ENCODE measurements at regions not wholly inside any gene's neighbourhood (a gene's known extent, or its start where the extent isn't known, plus 50 kb on each side); places are given as distances from the start of the nearest gene placed in this dataset.

DNA sequence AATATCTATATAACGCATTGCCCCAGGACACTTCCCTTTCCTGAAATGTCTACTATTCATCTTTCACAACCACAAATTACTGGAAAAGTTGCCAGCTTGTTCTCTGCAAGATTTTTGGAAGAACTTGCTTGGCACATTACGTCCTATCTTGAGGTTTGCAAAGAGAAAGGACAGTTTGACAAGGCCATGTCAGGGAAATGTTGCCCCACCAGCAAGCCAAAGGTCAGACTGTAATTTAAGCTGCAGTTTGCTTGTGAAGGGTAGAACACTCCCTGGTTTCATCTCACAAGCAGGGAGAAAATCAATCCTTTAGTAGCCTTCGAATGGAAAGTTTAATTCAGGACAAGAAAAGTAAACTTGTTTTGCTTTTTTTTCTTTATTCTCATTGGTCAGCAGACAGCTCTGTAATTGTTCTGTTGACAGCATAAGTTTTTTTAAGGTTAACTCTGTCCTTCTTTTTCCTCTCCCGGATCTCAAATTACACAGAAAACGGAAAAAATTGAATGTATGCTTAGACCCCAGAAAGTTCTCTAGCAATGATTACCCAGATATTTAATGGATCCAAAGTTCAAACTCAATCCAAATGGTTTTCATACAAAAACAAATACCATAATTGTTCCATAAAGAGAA, 541.8 kb upstream of the NRSN1 start:
- TF ChIP-seq, protein P1, sequence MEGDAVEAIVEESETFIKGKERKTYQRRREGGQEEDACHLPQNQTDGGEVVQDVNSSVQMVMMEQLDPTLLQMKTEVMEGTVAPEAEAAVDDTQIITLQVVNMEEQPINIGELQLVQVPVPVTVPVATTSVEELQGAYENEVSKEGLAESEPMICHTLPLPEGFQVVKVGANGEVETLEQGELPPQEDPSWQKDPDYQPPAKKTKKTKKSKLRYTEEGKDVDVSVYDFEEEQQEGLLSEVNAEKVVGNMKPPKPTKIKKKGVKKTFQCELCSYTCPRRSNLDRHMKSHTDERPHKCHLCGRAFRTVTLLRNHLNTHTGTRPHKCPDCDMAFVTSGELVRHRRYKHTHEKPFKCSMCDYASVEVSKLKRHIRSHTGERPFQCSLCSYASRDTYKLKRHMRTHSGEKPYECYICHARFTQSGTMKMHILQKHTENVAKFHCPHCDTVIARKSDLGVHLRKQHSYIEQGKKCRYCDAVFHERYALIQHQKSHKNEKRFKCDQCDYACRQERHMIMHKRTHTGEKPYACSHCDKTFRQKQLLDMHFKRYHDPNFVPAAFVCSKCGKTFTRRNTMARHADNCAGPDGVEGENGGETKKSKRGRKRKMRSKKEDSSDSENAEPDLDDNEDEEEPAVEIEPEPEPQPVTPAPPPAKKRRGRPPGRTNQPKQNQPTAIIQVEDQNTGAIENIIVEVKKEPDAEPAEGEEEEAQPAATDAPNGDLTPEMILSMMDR (IDR thresholded peaks at IDR 0.05 in 8 of 11, conservative IDR thresholded peaks at IDR 0.05 in 3 of 11), result no peak
- TF ChIP-seq POLR2A (IDR thresholded peaks at IDR 0.05), result no peak
- TF ChIP-seq POLR2AphosphoS5 (IDR thresholded peaks at IDR 0.05), result no peak
